A673 (cell line): ENCODE measurements at regions not wholly inside any gene's neighbourhood (a gene's known extent, or its start where the extent isn't known, plus 50 kb on each side); places are given as distances from the start of the nearest gene placed in this dataset.

ENCODE experiments used
- EZH2 ChIP-seq: fragments of 200-600 bp; sonication (generic); IDR thresholded peaks from 2 replicates; pipeline ENCODE4 v1.6.1; 2017; ENCODE audit warnings: borderline replicate concordance, low read depth, mild to moderate bottlenecking, mixed read lengths, antibody characterized with exemption, low read length; ENCODE audit not compliant: poor library complexity, severe bottlenecking
- TF ChIP-seq, protein P1 (sequence below): fragments of 300-800, 200-600 bp; sonication (generic); conservative IDR thresholded peaks from 2 replicates; pipeline ENCODE4 v1.5.1; 2017; ENCODE audit warnings: low read depth, mild to moderate bottlenecking, antibody characterized with exemption, low read length, moderate library complexity, mixed read lengths

DNA sequence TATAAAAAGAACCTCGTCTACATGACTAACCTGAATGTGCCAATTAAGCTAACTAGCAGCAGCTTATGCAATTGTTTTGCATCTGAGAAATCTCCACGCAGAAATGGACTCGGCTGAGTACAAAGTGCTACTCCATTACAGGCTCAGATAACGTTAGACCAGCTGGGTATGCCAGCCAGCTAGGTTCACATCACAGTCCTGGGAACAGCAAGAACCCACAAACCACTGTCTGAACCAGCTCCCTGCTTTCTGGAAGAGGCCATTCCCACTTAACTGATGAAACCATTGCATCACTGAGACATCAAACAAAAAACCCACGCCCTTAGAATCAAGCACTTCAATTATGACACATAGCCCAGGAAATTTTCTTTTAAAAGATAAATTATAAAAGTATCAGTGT, 202.7 kb downstream of the CYRIA start:
- TF ChIP-seq, protein P1, sequence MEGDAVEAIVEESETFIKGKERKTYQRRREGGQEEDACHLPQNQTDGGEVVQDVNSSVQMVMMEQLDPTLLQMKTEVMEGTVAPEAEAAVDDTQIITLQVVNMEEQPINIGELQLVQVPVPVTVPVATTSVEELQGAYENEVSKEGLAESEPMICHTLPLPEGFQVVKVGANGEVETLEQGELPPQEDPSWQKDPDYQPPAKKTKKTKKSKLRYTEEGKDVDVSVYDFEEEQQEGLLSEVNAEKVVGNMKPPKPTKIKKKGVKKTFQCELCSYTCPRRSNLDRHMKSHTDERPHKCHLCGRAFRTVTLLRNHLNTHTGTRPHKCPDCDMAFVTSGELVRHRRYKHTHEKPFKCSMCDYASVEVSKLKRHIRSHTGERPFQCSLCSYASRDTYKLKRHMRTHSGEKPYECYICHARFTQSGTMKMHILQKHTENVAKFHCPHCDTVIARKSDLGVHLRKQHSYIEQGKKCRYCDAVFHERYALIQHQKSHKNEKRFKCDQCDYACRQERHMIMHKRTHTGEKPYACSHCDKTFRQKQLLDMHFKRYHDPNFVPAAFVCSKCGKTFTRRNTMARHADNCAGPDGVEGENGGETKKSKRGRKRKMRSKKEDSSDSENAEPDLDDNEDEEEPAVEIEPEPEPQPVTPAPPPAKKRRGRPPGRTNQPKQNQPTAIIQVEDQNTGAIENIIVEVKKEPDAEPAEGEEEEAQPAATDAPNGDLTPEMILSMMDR = no peak
- no peak for TF ChIP-seq EZH2
